ENCODE measurements at regions not wholly inside any gene's neighbourhood (a gene's known extent, or its start where the extent isn't known, plus 50 kb on each side); places are given as distances from the start of the nearest gene placed in this dataset.

DNA sequence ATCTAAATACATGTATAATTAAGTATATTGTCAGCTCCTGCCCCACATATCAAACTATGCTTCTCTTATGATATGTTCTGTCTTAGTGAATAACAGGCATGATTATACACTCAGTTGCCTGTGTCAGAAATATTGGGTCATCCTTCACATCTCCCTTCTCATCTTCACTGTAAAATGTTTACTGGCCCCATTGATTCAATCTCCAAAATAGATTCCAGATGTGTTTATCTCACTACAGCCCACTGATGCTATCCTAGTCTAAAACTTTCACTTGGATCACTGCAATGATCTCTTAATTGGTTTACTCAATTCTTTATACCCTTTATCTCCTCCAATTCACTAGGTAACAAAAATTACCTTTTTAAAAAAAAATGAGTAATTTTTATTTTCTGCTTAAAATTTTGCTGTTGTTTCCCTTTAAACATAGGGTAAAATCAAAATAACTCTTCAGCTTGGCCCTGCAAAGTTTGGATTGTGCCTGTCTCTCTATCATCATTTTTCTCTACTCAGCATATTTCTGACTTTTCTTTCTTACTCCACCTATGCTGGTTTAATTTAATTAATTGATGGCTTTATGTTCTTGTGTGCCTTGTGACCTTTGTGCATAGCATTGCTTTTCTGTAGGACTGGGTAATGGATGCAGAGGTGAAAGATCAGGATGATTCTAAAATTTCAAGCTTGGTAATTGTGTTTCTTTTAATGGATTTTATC lies 233.9 kb upstream of the FOXP2 start:
- TF ChIP-seq CTCF (IDR thresholded peaks at IDR 0.05) (no peak), NFIC (IDR thresholded peaks at IDR 0.05; ENCODE audit: borderline replicate concordance) (no peak), EP300 (IDR thresholded peaks at IDR 0.05; ENCODE audit: borderline replicate concordance in 1 of 2, low read depth in 1 of 2, low read length in 1 of 2) (no peak), RFX5 (IDR thresholded peaks at IDR 0.05; ENCODE audit: low read length) (no peak), POLR2AphosphoS5 (IDR thresholded peaks at IDR 0.05; ENCODE audit: low read depth, low read length) (no peak), EZH2phosphoT487 (IDR thresholded peaks at IDR 0.05; ENCODE audit: borderline replicate concordance, low read depth) (no peak), IRF3 (IDR thresholded peaks at IDR 0.05; ENCODE audit: low read depth, low read length) (no peak), FOXJ3 (CRISPR knock-in tag; IDR thresholded peaks at IDR 0.05) (no peak), PBX3 (IDR thresholded peaks at IDR 0.05) (no peak)
- TF ChIP-seq, protein P1, sequence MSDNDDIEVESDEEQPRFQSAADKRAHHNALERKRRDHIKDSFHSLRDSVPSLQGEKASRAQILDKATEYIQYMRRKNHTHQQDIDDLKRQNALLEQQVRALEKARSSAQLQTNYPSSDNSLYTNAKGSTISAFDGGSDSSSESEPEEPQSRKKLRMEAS (IDR thresholded peaks at IDR 0.05; ENCODE audit: low read depth): no peak
- TF ChIP-seq, protein P2, sequence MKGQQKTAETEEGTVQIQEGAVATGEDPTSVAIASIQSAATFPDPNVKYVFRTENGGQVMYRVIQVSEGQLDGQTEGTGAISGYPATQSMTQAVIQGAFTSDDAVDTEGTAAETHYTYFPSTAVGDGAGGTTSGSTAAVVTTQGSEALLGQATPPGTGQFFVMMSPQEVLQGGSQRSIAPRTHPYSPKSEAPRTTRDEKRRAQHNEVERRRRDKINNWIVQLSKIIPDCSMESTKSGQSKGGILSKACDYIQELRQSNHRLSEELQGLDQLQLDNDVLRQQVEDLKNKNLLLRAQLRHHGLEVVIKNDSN (IDR thresholded peaks at IDR 0.05; ENCODE audit: borderline replicate concordance, low read depth): no peak

Measured in SK-N-SH (cell line).